ENCODE measurements at regions not wholly inside any gene's neighbourhood (a gene's known extent, or its start where the extent isn't known, plus 50 kb on each side); places are given as distances from the start of the nearest gene placed in this dataset.

DNA sequence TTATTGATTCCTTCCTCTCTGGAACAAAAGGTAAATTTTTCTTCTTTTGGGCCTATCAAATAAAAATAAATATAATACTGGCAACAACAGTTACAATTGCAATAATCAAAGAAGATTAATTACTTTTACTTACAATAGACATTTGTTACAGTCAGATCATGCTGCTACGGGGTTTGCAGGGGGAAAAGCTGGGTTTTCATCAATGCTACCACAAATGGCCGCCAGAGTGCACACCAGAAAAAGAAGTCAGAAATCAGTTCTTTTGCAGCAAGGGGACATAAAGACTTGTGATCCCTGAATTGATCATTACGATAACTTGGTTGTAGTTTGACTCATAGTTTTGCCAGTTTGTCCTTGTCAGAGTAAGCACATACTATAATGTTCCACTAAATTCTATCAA, 714.5 kb upstream of the EYS start:
- Histone ChIP-seq H3K36me3 (ENCODE audit: control insufficient read depth in 2 of 2, insufficient read depth in 1 of 2, low read length in 2 of 2) (no peaks in the 10 kb centered on the region), H3K4me3 (ENCODE audit: low read depth, low read length) (no peak overlapping the region), H3K9me3 (ENCODE audit: control insufficient read depth, insufficient read depth, low read depth, low read length) (no peaks in the 10 kb centered on the region), H3K4me1 (ENCODE audit: control insufficient read depth, insufficient read depth, low read length) (no peaks in the 10 kb centered on the region), H3K27ac (ENCODE audit: extremely low read depth, low read depth, low read length) (no peak overlapping the region)
- ChIA-PET POLR2A (no interaction called here), CTCF (interaction anchor here (1.1 to 2.4 kb wide), 3 partner anchors 10 to 75 kb away, joined by 4 to 17 read pairs (median 4); no protein-coding TSS in a partner anchor)
- TF ChIP-seq ZBTB17 (tag by site-specific recombination; IDR thresholded peaks at IDR 0.05) = no peak
- TF ChIP-seq ZNF76 (tag by site-specific recombination; IDR thresholded peaks at IDR 0.05; ENCODE audit: borderline replicate concordance, low read depth) = no peak
- no peak for TF ChIP-seq ZNF596 (tag by site-specific recombination; IDR thresholded peaks at IDR 0.05)
- TF ChIP-seq ZNF2 (tag by site-specific recombination; IDR thresholded peaks at IDR 0.05) = no peak
- no peak for TF ChIP-seq ZFHX2 (tag by site-specific recombination; conservative IDR thresholded peaks at IDR 0.05)
- TF ChIP-seq, protein P1, sequence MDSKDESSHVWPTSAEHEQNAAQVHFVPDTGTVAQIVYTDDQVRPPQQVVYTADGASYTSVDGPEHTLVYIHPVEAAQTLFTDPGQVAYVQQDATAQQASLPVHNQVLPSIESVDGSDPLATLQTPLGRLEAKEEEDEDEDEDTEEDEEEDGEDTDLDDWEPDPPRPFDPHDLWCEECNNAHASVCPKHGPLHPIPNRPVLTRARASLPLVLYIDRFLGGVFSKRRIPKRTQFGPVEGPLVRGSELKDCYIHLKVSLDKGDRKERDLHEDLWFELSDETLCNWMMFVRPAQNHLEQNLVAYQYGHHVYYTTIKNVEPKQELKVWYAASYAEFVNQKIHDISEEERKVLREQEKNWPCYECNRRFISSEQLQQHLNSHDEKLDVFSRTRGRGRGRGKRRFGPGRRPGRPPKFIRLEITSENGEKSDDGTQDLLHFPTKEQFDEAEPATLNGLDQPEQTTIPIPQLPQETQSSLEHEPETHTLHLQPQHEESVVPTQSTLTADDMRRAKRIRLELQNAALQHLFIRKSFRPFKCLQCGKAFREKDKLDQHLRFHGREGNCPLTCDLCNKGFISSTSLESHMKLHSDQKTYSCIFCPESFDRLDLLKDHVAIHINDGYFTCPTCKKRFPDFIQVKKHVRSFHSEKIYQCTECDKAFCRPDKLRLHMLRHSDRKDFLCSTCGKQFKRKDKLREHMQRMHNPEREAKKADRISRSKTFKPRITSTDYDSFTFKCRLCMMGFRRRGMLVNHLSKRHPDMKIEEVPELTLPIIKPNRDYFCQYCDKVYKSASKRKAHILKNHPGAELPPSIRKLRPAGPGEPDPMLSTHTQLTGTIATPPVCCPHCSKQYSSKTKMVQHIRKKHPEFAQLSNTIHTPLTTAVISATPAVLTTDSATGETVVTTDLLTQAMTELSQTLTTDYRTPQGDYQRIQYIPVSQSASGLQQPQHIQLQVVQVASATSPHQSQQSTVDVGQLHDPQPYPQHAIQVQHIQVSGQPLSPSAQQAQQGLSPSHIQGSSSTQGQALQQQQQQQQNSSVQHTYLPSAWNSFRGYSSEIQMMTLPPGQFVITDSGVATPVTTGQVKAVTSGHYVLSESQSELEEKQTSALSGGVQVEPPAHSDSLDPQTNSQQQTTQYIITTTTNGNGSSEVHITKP (tag by site-specific recombination; IDR thresholded peaks at IDR 0.05) = no peak
- no peak for TF ChIP-seq ZNF394 (tag by site-specific recombination; IDR thresholded peaks at IDR 0.05; ENCODE audit: borderline replicate concordance)
- no peak for TF ChIP-seq ZFP3 (tag by site-specific recombination; IDR thresholded peaks at IDR 0.05; ENCODE audit: low read depth)
- TF ChIP-seq ZNF341 (tag by site-specific recombination; IDR thresholded peaks at IDR 0.05; ENCODE audit: low read depth) = no peak

DNA sequence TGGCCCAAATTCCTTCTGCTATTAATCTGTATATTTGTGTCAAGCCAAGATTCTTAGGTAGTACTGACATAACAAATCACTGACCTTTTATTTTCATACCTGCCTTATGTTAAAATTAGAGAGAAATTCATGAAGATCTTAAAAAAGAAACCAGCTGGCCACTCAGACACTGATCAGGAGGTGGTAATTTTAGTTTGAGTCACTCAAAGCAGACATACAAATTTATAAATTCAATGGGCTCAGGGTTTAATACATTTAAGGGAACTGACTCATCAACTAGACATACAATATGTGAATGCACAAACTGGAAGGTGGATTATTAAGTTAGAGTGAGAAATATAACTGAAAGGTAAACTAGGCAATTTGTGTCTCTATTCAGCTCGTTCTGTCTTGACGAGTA, 711.9 kb upstream of the EYS start:
- no peak overlapping the region for H3K27ac ChIP-seq (ENCODE audit: extremely low read depth, low read depth, low read length)
- no peaks in the 10 kb centered on the region for H3K36me3 ChIP-seq (ENCODE audit: control insufficient read depth in 2 of 2, insufficient read depth in 1 of 2, low read length in 2 of 2)
- POLR2A ChIA-PET = no interaction called here
- no peak overlapping the region for H3K4me3 ChIP-seq (ENCODE audit: low read depth, low read length)
- no peaks in the 10 kb centered on the region for H3K9me3 ChIP-seq (ENCODE audit: control insufficient read depth, insufficient read depth, low read depth, low read length)
- no peaks in the 10 kb centered on the region for H3K4me1 ChIP-seq (ENCODE audit: control insufficient read depth, insufficient read depth, low read length)
- CTCF ChIA-PET = no interaction called here
- TF ChIP-seq ZNF701 (tag by site-specific recombination; IDR thresholded peaks at IDR 0.05) = no peak
- no peak for TF ChIP-seq ZNF132 (tag by site-specific recombination; IDR thresholded peaks at IDR 0.05; ENCODE audit: borderline replicate concordance)
- TF ChIP-seq HOXA7 (CRISPR knock-in tag; IDR thresholded peaks at IDR 0.05; ENCODE audit: borderline replicate concordance) = no peak
- TF ChIP-seq, protein P2, sequence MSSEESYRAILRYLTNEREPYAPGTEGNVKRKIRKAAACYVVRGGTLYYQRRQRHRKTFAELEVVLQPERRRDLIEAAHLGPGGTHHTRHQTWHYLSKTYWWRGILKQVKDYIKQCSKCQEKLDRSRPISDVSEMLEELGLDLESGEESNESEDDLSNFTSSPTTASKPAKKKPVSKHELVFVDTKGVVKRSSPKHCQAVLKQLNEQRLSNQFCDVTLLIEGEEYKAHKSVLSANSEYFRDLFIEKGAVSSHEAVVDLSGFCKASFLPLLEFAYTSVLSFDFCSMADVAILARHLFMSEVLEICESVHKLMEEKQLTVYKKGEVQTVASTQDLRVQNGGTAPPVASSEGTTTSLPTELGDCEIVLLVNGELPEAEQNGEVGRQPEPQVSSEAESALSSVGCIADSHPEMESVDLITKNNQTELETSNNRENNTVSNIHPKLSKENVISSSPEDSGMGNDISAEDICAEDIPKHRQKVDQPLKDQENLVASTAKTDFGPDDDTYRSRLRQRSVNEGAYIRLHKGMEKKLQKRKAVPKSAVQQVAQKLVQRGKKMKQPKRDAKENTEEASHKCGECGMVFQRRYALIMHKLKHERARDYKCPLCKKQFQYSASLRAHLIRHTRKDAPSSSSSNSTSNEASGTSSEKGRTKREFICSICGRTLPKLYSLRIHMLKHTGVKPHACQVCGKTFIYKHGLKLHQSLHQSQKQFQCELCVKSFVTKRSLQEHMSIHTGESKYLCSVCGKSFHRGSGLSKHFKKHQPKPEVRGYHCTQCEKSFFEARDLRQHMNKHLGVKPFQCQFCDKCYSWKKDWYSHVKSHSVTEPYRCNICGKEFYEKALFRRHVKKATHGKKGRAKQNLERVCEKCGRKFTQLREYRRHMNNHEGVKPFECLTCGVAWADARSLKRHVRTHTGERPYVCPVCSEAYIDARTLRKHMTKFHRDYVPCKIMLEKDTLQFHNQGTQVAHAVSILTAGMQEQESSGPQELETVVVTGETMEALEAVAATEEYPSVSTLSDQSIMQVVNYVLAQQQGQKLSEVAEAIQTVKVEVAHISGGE (tag by site-specific recombination; conservative IDR thresholded peaks at IDR 0.05; ENCODE audit: low read depth) = no peak
- no peak for TF ChIP-seq ZNF623 (tag by site-specific recombination; IDR thresholded peaks at IDR 0.05)
- no peak for TF ChIP-seq ZFP69B (tag by site-specific recombination; IDR thresholded peaks at IDR 0.05)
- TF ChIP-seq ZNF350 (tag by site-specific recombination; IDR thresholded peaks at IDR 0.05) = no peak
- no peak for TF ChIP-seq ZNF670 (tag by site-specific recombination; IDR thresholded peaks at IDR 0.05; ENCODE audit: low read depth)
- no peak for TF ChIP-seq ZNF2 (tag by site-specific recombination; IDR thresholded peaks at IDR 0.05)
- no peak for TF ChIP-seq ZNF707 (tag by site-specific recombination; IDR thresholded peaks at IDR 0.05)
- TF ChIP-seq, protein P3, sequence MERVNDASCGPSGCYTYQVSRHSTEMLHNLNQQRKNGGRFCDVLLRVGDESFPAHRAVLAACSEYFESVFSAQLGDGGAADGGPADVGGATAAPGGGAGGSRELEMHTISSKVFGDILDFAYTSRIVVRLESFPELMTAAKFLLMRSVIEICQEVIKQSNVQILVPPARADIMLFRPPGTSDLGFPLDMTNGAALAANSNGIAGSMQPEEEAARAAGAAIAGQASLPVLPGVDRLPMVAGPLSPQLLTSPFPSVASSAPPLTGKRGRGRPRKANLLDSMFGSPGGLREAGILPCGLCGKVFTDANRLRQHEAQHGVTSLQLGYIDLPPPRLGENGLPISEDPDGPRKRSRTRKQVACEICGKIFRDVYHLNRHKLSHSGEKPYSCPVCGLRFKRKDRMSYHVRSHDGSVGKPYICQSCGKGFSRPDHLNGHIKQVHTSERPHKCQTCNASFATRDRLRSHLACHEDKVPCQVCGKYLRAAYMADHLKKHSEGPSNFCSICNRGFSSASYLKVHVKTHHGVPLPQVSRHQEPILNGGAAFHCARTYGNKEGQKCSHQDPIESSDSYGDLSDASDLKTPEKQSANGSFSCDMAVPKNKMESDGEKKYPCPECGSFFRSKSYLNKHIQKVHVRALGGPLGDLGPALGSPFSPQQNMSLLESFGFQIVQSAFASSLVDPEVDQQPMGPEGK (tag by site-specific recombination; IDR thresholded peaks at IDR 0.05) = no peak
- TF ChIP-seq, protein P4, sequence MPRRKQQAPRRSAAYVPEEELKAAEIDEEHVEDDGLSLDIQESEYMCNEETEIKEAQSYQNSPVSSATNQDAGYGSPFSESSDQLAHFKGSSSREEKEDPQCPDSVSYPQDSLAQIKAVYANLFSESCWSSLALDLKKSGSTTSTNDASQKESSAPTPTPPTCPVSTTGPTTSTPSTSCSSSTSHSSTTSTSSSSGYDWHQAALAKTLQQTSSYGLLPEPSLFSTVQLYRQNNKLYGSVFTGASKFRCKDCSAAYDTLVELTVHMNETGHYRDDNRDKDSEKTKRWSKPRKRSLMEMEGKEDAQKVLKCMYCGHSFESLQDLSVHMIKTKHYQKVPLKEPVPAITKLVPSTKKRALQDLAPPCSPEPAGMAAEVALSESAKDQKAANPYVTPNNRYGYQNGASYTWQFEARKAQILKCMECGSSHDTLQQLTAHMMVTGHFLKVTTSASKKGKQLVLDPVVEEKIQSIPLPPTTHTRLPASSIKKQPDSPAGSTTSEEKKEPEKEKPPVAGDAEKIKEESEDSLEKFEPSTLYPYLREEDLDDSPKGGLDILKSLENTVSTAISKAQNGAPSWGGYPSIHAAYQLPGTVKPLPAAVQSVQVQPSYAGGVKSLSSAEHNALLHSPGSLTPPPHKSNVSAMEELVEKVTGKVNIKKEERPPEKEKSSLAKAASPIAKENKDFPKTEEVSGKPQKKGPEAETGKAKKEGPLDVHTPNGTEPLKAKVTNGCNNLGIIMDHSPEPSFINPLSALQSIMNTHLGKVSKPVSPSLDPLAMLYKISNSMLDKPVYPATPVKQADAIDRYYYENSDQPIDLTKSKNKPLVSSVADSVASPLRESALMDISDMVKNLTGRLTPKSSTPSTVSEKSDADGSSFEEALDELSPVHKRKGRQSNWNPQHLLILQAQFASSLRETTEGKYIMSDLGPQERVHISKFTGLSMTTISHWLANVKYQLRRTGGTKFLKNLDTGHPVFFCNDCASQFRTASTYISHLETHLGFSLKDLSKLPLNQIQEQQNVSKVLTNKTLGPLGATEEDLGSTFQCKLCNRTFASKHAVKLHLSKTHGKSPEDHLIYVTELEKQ (tag by site-specific recombination; IDR thresholded peaks at IDR 0.05; ENCODE audit: borderline replicate concordance) = no peak
- no peak for TF ChIP-seq ZNF626 (tag by site-specific recombination; IDR thresholded peaks at IDR 0.05)
- no peak for TF ChIP-seq ZNF76 (tag by site-specific recombination; IDR thresholded peaks at IDR 0.05; ENCODE audit: borderline replicate concordance, low read depth)
- TF ChIP-seq ZNF792 (tag by site-specific recombination; IDR thresholded peaks at IDR 0.05) = no peak
- no peak for TF ChIP-seq ZEB2 (tag by site-specific recombination; IDR thresholded peaks at IDR 0.05)

Data from HEK293 (cell line).